ENCODE measurements at regions not wholly inside any gene's neighbourhood (a gene's known extent, or its start where the extent isn't known, plus 50 kb on each side); places are given as distances from the start of the nearest gene placed in this dataset.
"Not testable (repeated sequence)": the region's sequence is repeated elsewhere in the genome, so short reads cannot be mapped to it uniquely, and the experiment has no call there.

GRCh38 chr13:112209266-112209665 is 142.3 kb downstream of the SOX1 start:
- H3K27me3 Mint-ChIP-seq, result peaks cover 31% of the 10 kb centered on the region
- H3K36me3 Mint-ChIP-seq (ENCODE audit: low read depth), result no peaks in the 10 kb centered on the region
- no peaks in the 10 kb centered on the region for H3K4me1 Mint-ChIP-seq
- no peak for DNase-seq
- no peak for ATAC-seq
- no peak overlapping the region for H3K27ac Mint-ChIP-seq
- no peaks in the 10 kb centered on the region for H3K9me3 Mint-ChIP-seq
- no peak overlapping the region for H3K4me3 Mint-ChIP-seq

DNA sequence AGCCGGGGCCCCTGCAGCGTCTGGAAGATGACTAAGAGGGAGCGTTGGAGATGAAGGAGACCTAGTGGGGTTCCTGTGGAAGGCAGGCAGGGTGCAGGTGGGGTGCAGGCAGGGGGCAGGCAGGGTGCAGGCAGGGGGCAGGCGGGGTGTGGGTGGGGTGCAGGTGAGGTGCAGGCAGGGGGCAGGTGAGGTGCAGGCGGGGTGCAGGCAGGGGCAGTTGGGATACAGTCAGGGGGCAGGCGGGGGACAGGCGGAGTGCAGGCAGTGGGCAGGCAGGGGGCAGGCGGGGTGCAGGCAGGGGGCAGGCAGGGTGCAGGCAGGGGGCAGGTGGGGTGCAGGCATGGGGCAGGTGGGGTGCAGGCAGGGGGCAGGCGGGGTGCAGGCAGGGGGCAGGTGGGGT is 142.8 kb downstream of the SOX1 start:
- H3K9me3 Mint-ChIP-seq, result no peaks in the 10 kb centered on the region
- no peaks in the 10 kb centered on the region for H3K4me1 Mint-ChIP-seq
- H3K36me3 Mint-ChIP-seq (ENCODE audit: low read depth), result no peaks in the 10 kb centered on the region
- H3K27ac Mint-ChIP-seq, result no peak overlapping the region
- peaks cover 28% of the 10 kb centered on the region for H3K27me3 Mint-ChIP-seq
- ATAC-seq, result no peak
- no peak overlapping the region for H3K4me3 Mint-ChIP-seq
- no peak for DNase-seq

DNA sequence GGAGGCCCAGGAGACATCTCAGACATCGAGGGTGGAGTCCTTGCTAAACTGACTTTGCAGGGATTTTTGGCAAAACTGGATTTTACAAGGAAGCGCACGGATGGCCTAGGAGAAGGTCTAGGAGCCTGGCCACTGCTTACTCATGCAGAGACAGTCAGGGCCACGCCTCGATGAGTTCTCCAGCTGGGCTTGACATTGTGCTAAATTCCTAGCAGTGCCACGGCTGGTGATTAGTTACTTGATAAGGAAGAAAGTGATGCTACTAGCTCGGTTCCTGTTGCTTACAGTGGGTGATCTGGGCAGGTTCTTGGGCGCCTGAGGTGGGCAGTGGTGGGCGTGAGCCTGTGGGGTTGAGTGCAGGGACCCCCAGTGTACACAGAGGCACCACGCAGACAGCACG is 143.4 kb downstream of the SOX1 start:
- Mint-ChIP-seq H3K9me3 (no peaks in the 10 kb centered on the region), H3K27ac (no peak overlapping the region), H3K4me1 (no peaks in the 10 kb centered on the region), H3K4me3 (no peak overlapping the region), H3K27me3 (peaks cover 22% of the 10 kb centered on the region), H3K36me3 (ENCODE audit: low read depth) (no peaks in the 10 kb centered on the region)
- ATAC-seq (no peak), DNase-seq (no peak)

GRCh38 chr13:112212533-112212932 is 145.6 kb downstream of the SOX1 start:
- H3K4me1 Mint-ChIP-seq, result no peaks in the 10 kb centered on the region
- no peaks in the 10 kb centered on the region for H3K36me3 Mint-ChIP-seq (ENCODE audit: low read depth)
- peaks cover 9% of the 10 kb centered on the region for H3K27me3 Mint-ChIP-seq
- ATAC-seq, result no peak
- no peak overlapping the region for H3K4me3 Mint-ChIP-seq
- no peak overlapping the region for H3K27ac Mint-ChIP-seq
- H3K9me3 Mint-ChIP-seq, result no peaks in the 10 kb centered on the region
- no peak for DNase-seq

- H3K36me3 Mint-ChIP-seq (ENCODE audit: low read depth), result no peaks in the 10 kb centered on the region
- no peak overlapping the region for H3K4me3 Mint-ChIP-seq
- DNase-seq (no peak), ATAC-seq (no peak)
- H3K27me3 Mint-ChIP-seq, result no peaks in the 10 kb centered on the region
- H3K27ac Mint-ChIP-seq, result no peak overlapping the region
- H3K9me3 Mint-ChIP-seq, result no peaks in the 10 kb centered on the region
- H3K4me1 Mint-ChIP-seq, result no peaks in the 10 kb centered on the region
Measured at GRCh38 chr13:112213467-112214255, 146.7 kb downstream of the SOX1 start.

GRCh38 chr13:112215871-112216270 is 148.9 kb downstream of the SOX1 start:
- no peak overlapping the region for H3K4me3 Mint-ChIP-seq
- ATAC-seq, result no peak
- no peak overlapping the region for H3K27ac Mint-ChIP-seq
- no peaks in the 10 kb centered on the region for H3K36me3 Mint-ChIP-seq (ENCODE audit: low read depth)
- no peak for DNase-seq
- no peaks in the 10 kb centered on the region for H3K4me1 Mint-ChIP-seq
- no peaks in the 10 kb centered on the region for H3K9me3 Mint-ChIP-seq
- no peaks in the 10 kb centered on the region for H3K27me3 Mint-ChIP-seq

- H3K36me3 Mint-ChIP-seq (ENCODE audit: low read depth), result no peaks in the 10 kb centered on the region
- no peaks in the 10 kb centered on the region for H3K4me1 Mint-ChIP-seq
- ATAC-seq (no peak), DNase-seq (no peak)
- H3K27me3 Mint-ChIP-seq, result no peaks in the 10 kb centered on the region
- H3K9me3 Mint-ChIP-seq, result no peaks in the 10 kb centered on the region
- no peak overlapping the region for H3K4me3 Mint-ChIP-seq
- H3K27ac Mint-ChIP-seq, result no peak overlapping the region
Measured at GRCh38 chr13:112217431-112217830, 150.5 kb downstream of the SOX1 start.

GRCh38 chr13:112218416-112218815 is 151.5 kb downstream of the SOX1 start:
- ATAC-seq (no peak), DNase-seq (no peak)
- no peaks in the 10 kb centered on the region for H3K27me3 Mint-ChIP-seq
- H3K36me3 Mint-ChIP-seq (ENCODE audit: low read depth), result no peaks in the 10 kb centered on the region
- no peaks in the 10 kb centered on the region for H3K4me1 Mint-ChIP-seq
- no peak overlapping the region for H3K27ac Mint-ChIP-seq
- H3K4me3 Mint-ChIP-seq, result no peak overlapping the region
- H3K9me3 Mint-ChIP-seq, result no peaks in the 10 kb centered on the region

DNA sequence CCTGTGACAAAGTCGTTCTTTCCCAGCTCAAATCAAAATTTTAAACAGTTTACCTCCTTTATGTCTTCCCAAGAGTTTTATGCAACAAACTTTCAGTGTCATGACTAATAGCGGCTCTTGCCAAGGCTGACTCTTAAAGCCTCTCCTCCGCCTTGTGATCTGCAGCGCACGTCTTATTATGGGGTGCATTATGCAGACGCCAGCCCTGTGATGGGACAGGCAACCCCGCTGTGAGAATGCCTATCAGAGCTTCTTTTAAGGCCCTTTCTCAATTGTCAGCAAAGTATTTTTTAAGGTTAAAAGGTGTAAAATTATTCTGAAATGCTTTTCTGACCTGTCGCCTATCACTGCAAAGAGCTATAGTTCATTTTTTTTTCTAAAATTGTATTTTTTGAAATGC is 152.8 kb downstream of the SOX1 start:
- Mint-ChIP-seq H3K27me3 (no peaks in the 10 kb centered on the region), H3K36me3 (ENCODE audit: low read depth) (no peaks in the 10 kb centered on the region), H3K4me1 (no peaks in the 10 kb centered on the region), H3K4me3 (no peak overlapping the region), H3K27ac (no peak overlapping the region), H3K9me3 (no peaks in the 10 kb centered on the region)
- ATAC-seq, result no peak
- no peak for DNase-seq

- Mint-ChIP-seq H3K27me3 (no peaks in the 10 kb centered on the region), H3K9me3 (no peaks in the 10 kb centered on the region), H3K4me1 (no peaks in the 10 kb centered on the region), H3K27ac (no peak overlapping the region), H3K36me3 (ENCODE audit: low read depth) (no peaks in the 10 kb centered on the region), H3K4me3 (no peak overlapping the region)
- ATAC-seq (no peak), DNase-seq (no peak)
Measured at GRCh38 chr13:112220296-112220875, 153.4 kb downstream of the SOX1 start.

- no peak overlapping the region for H3K27ac Mint-ChIP-seq
- H3K4me3 Mint-ChIP-seq, result no peak overlapping the region
- H3K36me3 Mint-ChIP-seq (ENCODE audit: low read depth), result no peaks in the 10 kb centered on the region
- ATAC-seq, result no peak
- H3K27me3 Mint-ChIP-seq, result no peaks in the 10 kb centered on the region
- no peaks in the 10 kb centered on the region for H3K4me1 Mint-ChIP-seq
- no peak for DNase-seq
- H3K9me3 Mint-ChIP-seq, result no peaks in the 10 kb centered on the region
Measured at GRCh38 chr13:112220925-112221324, 154.0 kb downstream of the SOX1 start.

DNA sequence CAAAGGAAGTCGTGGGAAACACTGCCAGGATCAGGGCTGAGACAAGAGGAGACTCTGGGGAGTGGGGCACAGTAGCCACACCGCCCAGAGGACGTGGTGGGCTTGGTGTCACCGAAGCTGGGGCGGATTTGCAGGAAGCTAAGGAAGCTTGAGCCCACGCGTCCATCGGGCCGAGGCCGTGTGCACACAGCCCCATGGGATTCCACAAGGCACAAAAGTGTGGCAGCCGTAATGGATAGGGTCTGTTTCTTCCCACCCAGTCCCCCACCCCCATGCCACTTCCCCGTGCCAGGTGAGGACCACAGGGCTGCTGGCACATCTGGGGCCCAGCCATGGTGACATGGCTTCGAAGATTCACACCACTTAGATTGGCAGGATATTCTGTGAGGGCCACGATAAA is 153.2 kb upstream of the SPACA7 start:
- no peaks in the 10 kb centered on the region for H3K9me3 Mint-ChIP-seq
- no peaks in the 10 kb centered on the region for H3K4me1 Mint-ChIP-seq
- H3K27me3 Mint-ChIP-seq, result no peaks in the 10 kb centered on the region
- DNase-seq (no peak), ATAC-seq (no peak)
- H3K27ac Mint-ChIP-seq, result no peak overlapping the region
- H3K36me3 Mint-ChIP-seq (ENCODE audit: low read depth), result no peaks in the 10 kb centered on the region
- H3K4me3 Mint-ChIP-seq, result no peak overlapping the region

DNA sequence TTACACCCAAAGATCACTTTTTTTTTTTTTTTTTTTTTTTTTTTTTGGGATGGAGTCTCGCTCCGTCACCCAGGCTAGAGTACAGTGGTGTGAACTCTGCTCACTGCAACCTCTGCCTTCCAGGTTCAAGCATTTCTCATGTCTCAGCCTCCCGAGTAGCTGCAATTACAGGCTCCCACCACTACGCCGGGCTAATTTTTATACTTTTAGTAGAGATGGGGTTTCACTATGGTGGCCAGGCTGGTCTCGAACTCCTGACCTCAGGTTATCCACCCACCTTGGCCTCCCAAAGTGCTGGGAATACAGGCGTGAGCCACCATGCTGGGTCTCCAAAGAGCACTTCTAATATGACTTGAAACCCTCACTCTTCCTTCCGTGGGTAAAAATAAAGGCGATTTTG is 152.2 kb upstream of the SPACA7 start:
- not testable (repeated sequence) for H3K27me3 Mint-ChIP-seq; ATAC-seq; H3K4me1 Mint-ChIP-seq; H3K36me3 Mint-ChIP-seq (ENCODE audit: low read depth); H3K9me3 Mint-ChIP-seq; H3K4me3 Mint-ChIP-seq; DNase-seq; H3K27ac Mint-ChIP-seq

- ATAC-seq (no peak), DNase-seq (no peak)
- Mint-ChIP-seq H3K36me3 (ENCODE audit: low read depth) (no peaks in the 10 kb centered on the region), H3K27me3 (no peaks in the 10 kb centered on the region), H3K9me3 (no peaks in the 10 kb centered on the region), H3K4me3 (no peak overlapping the region), H3K4me1 (no peaks in the 10 kb centered on the region), H3K27ac (no peak overlapping the region)
Measured at GRCh38 chr13:112225429-112226090, 150.6 kb upstream of the SPACA7 start.

DNA sequence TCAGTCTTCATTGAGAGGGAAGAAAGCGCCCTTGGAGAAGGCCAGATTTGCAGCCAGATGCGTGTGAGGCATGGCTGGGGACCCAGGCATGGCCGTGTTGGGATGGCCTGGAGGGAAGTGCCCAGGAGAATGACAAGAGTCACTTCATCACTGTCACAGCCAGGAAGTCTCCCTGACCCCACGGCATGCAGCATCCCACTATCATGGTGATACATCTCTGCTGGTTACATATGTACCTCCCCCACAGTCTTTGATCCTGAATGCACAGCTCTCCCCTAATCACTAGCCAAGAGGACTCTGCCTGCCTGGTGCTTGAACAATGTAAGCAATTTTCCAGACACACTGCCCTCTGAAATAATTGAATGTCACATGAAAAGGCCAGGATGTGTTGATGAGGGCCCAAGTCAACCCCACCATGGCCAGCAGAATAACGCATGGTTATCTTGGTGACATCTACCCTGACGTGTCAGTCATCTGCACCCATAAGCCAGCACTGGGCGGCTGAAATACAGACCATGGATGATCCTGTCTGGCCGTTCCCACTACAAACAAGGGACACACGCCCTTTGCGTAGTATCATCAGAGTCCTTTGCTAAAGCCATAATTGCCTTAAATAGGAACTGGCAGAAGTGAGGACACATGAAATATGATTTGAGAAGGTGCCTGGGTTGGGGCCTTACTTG is 149.7 kb upstream of the SPACA7 start:
- Mint-ChIP-seq H3K9me3 (no peaks in the 10 kb centered on the region), H3K27ac (no peak overlapping the region), H3K4me3 (no peak overlapping the region), H3K27me3 (no peaks in the 10 kb centered on the region), H3K36me3 (ENCODE audit: low read depth) (no peaks in the 10 kb centered on the region), H3K4me1 (no peaks in the 10 kb centered on the region)
- ATAC-seq, result no peak
- DNase-seq, result no peak
